D721Med (cell line): ENCODE measurements at regions not wholly inside any gene's neighbourhood (a gene's known extent, or its start where the extent isn't known, plus 50 kb on each side); places are given as distances from the start of the nearest gene placed in this dataset.
"Not testable (repeated sequence)": the region's sequence is repeated elsewhere in the genome, so short reads cannot be mapped to it uniquely, and the experiment has no call there.

Source experiments
- DNase-seq: peaks from one replicate; pipeline ENCODE4 v3.0.0; 2011; ENCODE audit warnings: low spot score; ENCODE audit not compliant: insufficient read length
- FAIRE-seq: peaks from 2 replicates; lab custom pipeline; 2011; peaks lifted over from hg19 to GRCh38; lab: Jason Lieb, UNC
- CTCF ChIP-seq: IDR thresholded peaks from 2 replicates; pipeline ENCODE4 v1.5.1; 2012; ENCODE audit warnings: mild to moderate bottlenecking, control low read depth; ENCODE audit not compliant: insufficient read depth; ENCODE audit errors: missing control alignments

DNA sequence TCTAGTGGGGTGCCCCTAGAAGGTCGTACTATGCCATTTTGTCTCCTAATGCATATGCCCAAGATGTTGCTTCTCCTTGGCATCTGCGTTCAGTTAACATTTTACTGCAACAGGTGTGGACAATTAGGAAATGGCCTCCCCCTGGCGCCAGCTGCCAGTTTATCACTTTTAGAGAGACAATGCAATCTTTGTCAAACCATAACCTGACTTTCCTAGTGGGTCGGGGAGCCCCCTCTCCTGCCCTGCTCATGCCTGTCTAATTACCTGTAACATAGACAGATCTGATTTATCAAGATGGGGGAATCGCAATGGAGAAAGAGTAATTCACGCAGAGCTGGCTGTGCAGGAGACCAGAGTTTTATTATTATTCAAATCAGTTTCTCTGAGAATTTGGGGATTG is 353.7 kb upstream of the SGO1 start:
- DNase-seq (no peak), FAIRE-seq (no peak)
- TF ChIP-seq CTCF: no peak

DNA sequence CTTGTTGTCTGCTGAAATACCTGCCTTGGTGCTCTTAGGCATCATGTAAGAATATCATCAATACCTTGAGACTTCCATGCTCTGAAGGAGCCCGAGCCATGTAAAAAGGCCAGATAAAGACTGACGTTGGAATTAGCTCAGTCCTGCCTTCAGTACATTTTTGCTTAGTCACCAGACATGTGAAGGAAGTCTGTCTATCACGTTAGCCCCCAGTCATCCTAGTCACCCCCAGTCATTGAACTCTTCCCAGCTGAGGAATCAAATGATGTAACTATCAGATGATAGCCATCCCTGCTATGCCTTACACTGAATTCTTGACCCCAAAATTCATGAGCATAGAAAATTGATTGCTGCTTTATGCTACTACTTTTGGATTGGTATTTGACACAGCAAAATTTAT is 351.2 kb upstream of the SGO1 start:
- DNase-seq (no peak), FAIRE-seq (no peak)
- no peak for TF ChIP-seq CTCF

- no peak for DNase-seq
- TF ChIP-seq CTCF: no peak
- no peak for FAIRE-seq
Measured at GRCh38 chr3:20529911-20530310, 343.9 kb upstream of the SGO1 start.

DNA sequence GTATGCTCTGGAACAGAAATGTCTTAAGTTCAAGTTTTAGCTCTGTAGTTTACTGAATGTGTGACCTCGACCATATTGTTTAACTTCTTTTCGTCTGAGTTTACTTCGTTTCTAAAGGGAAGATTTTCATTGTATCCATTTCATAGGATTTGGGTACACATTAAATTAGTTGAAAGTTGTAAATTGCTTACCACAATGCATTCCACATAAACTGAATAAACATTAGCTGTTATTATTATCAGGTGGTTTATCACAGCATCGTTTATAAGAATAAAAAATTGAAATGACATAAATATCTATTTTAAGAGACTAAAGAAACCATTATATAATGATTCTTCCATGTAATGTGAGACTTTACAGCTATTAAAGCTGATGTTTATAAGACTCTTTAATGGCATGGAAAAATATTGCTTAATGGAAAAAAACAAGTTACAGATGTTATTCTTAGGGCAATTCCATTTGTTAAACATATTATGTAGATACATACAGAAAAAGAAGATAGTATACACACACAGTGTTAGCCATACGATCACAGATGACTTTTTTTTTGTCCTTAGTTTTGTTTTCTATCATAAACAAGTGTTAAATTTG is 342.3 kb upstream of the SGO1 start:
- FAIRE-seq: peak; percentile 38
- TF ChIP-seq CTCF: no peak
- DNase-seq: no peak

DNA sequence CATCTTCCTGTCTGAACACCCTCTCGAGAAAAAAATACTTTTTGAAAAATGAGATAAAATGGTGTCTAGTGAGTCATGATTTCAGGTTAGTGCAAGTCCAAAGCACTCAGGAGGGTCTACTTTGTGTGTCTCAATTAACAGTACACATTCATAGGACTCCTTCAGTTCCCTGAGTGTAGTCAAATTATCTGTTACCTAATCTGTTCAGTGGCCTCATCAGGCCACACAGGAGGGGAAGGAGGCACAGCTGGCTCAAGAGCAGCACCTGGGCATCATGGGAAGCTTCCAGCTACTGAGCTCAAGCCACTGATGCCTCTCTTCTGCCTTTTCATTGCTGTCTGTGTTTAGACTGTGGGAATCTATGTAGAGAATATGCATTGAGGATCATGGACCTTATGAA is 341.4 kb upstream of the SGO1 start:
- DNase-seq: no peak
- no peak for TF ChIP-seq CTCF
- FAIRE-seq: no peak

DNA sequence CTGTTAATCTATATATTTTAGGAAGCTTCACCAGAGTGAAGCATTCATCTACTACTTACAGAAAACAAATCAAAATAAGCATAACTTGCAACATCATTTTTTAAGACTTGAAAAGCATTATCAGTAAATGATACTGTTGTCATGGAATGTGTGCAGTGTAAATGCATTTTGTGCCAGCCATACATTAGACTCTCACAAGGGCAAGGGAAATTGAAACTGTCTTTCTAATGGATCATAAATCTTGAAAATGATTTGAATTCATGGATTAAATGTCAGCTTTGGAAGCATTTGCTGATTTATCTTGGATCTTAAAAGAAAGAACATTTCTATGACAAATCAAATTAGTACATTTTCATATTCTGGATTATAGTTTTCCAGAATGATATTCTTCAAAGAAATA is 338.3 kb upstream of the SGO1 start:
- TF ChIP-seq CTCF: no peak
- FAIRE-seq: no peak
- no peak for DNase-seq

- FAIRE-seq (no peak), DNase-seq (no peak)
- no peak for TF ChIP-seq CTCF
Measured at GRCh38 chr3:20523293-20523692, 337.3 kb upstream of the SGO1 start.

DNA sequence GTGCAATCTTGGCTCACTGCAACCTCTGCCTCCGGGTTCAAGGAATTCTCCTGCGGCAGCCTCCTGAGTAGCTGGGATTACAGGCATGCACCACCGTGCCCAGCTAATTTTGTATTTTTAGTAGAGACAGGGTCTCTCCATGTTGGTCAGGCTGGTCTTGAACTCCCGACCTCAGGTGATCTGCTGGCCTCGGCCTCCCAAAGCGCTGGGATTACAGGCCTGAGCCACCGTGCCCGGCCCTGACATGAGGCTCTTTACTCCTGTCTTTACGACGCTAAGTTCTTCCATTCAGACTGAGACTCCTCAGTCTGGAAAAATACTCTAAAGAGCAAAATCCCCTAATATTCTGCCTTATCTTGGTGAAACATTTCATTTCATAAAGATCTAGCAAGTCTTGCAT is 331.3 kb upstream of the SGO1 start:
- not testable (repeated sequence) for FAIRE-seq

More for the DNA sequence above, 331.3 kb upstream of the SGO1 start:
- DNase-seq: not testable (repeated sequence)
